Mammary epithelial cell (primary cell): ENCODE measurements at regions not wholly inside any gene's neighbourhood (a gene's known extent, or its start where the extent isn't known, plus 50 kb on each side); places are given as distances from the start of the nearest gene placed in this dataset.

Source experiments
- CTCF ChIP-seq, 2 donors: IDR thresholded peaks in 1 of 2; conservative IDR thresholded peaks in 1 of 2; 2 replicates each; pipeline ENCODE4 v1.5.1; 2011 to 2012; ENCODE audit warnings: inconsistent platforms in 2 of 2, low read length in 2 of 2, mild to moderate bottlenecking in 2 of 2, control low read depth in 1 of 2, low read depth in 1 of 2; ENCODE audit not compliant: insufficient read depth in 1 of 2; ENCODE audit errors: extremely low read depth in 1 of 2
- EZH2 ChIP-seq: IDR thresholded peaks from 2 replicates; pipeline ENCODE4 v1.6.1; 2012; ENCODE audit warnings: low read length, inconsistent platforms, borderline replicate concordance

- TF ChIP-seq CTCF (conservative IDR thresholded peaks at IDR 0.05 in 1 of 2, IDR thresholded peaks at IDR 0.05 in 1 of 2; ENCODE audit: extremely low read depth in 1 of 2, insufficient read depth in 1 of 2, low read depth in 1 of 2, low read length in 2 of 2), result no peak
- no peak for TF ChIP-seq EZH2
Observed at GRCh38 chr21:17264182-17264581, 248.7 kb upstream of the CXADR start.
